Head of caudate nucleus (tissue), 42 donors: ENCODE measurements at regions not wholly inside any gene's neighbourhood (a gene's known extent, or its start where the extent isn't known, plus 50 kb on each side); places are given as distances from the start of the nearest gene placed in this dataset.
"Not testable (repeated sequence)": the region's sequence is repeated elsewhere in the genome, so short reads cannot be mapped to it uniquely, and the experiment has no call there.

Experiments
- DNase-seq, 42 donors: peaks; one replicate each; pipeline versions ENCODE4 v3.0.0 to v3.0.0-alpha.2; 2020 to 2021; ENCODE audit warnings: mixed read lengths in 7 of 42
- intact Hi-C: fragments of 100-400 bp; cut with DNase I; formaldehyde crosslinking; loops from one replicate; pipeline ENCODE4 v1.15.0; 2022

GRCh38 chr6:9702914-9703313 lies 712.0 kb downstream of the TFAP2A start:
- intact Hi-C loops: no loop called here
- DNase-seq: no peak

GRCh38 chr6:9699888-9700287 lies 715.0 kb downstream of the TFAP2A start:
- intact Hi-C loops: no loop called here
- DNase-seq: peak in 1 of 42 donors; percentile 6

GRCh38 chr6:9697263-9697931 lies 717.5 kb downstream of the TFAP2A start:
- no peak for DNase-seq
- intact Hi-C loops: no loop called here

- DNase-seq: no peak
- intact Hi-C loops: no loop called here
Observed at GRCh38 chr6:9690388-9690787, 724.5 kb downstream of the TFAP2A start.

- DNase-seq, intact Hi-C loops: not testable (repeated sequence)
Observed at GRCh38 chr6:9680727-9681126, 734.1 kb downstream of the TFAP2A start.

- DNase-seq: no peak
- intact Hi-C loops: no loop called here
Observed at GRCh38 chr6:9675122-9675521, 739.8 kb downstream of the TFAP2A start.

- DNase-seq: no peak
- intact Hi-C loops: no loop called here
Observed at GRCh38 chr6:9659848-9660247, 755.0 kb downstream of the TFAP2A start.

- intact Hi-C loops: no loop called here
Observed at GRCh38 chr6:9657994-9658393, 756.9 kb downstream of the TFAP2A start.

GRCh38 chr6:9647599-9647998 lies 767.3 kb downstream of the TFAP2A start:
- no peak for DNase-seq

More at GRCh38 chr6:9657994-9658393, 756.9 kb downstream of the TFAP2A start:
- DNase-seq: no peak

GRCh38 chr6:9647071-9647445 lies 767.8 kb downstream of the TFAP2A start:
- intact Hi-C loops: no loop called here
- no peak for DNase-seq

More at GRCh38 chr6:9647599-9647998, 767.3 kb downstream of the TFAP2A start:
- intact Hi-C loops: no loop called here

- DNase-seq: no peak
- intact Hi-C loops: no loop called here
Observed at GRCh38 chr6:9646342-9647070, 768.4 kb downstream of the TFAP2A start.

GRCh38 chr6:9638861-9639260 lies 776.0 kb downstream of the TFAP2A start:
- intact Hi-C loops: no loop called here
- DNase-seq: no peak

GRCh38 chr6:9634776-9635175 lies 780.1 kb downstream of the TFAP2A start:
- DNase-seq: no peak
- intact Hi-C loops: no loop called here

GRCh38 chr6:9632026-9632425 lies 782.8 kb downstream of the TFAP2A start:
- intact Hi-C loops: no loop called here
- no peak for DNase-seq

- no peak for DNase-seq
- intact Hi-C loops: no loop called here
Observed at GRCh38 chr6:9628819-9629218, 786.1 kb downstream of the TFAP2A start.

- intact Hi-C loops: no loop called here
- no peak for DNase-seq
Observed at GRCh38 chr6:9627916-9628315, 787.0 kb downstream of the TFAP2A start.

GRCh38 chr6:9623985-9624384 lies 790.9 kb downstream of the TFAP2A start:
- intact Hi-C loops: no loop called here
- DNase-seq: peak in 13 of 42 donors; percentile 4 to 66 (median 30)

GRCh38 chr6:9623228-9623832 lies 791.5 kb downstream of the TFAP2A start:
- intact Hi-C loops: no loop called here
- no peak for DNase-seq

- intact Hi-C loops: no loop called here
Observed at GRCh38 chr6:9621276-9621675, 793.6 kb downstream of the TFAP2A start.

GRCh38 chr6:9620687-9621086 lies 794.2 kb downstream of the TFAP2A start:
- intact Hi-C loops: no loop called here

More at GRCh38 chr6:9621276-9621675, 793.6 kb downstream of the TFAP2A start:
- DNase-seq: peak in 36 of 42 donors; percentile 3 to 84 (median 48)

More at GRCh38 chr6:9620687-9621086, 794.2 kb downstream of the TFAP2A start:
- peak in 8 of 42 donors; percentile 12 to 49 (median 19) for DNase-seq
